HEK293 (cell line): ENCODE measurements at regions not wholly inside any gene's neighbourhood (a gene's known extent, or its start where the extent isn't known, plus 50 kb on each side); places are given as distances from the start of the nearest gene placed in this dataset.

Source experiments
- CTCF ChIA-PET: fragments of 350-600 bp; formaldehyde crosslinking; extraction: SDS; loops from one replicate; lab custom pipeline; 2021; ENCODE audit warnings: antibody characterized with exemption; lab: Yijun Ruan, JAX
- POLR2A ChIA-PET: fragments of 300-600 bp; formaldehyde crosslinking; extraction: SDS; loops from one replicate; lab custom pipeline; 2020; ENCODE audit warnings: antibody characterized with exemption, inconsistent platforms; lab: Yijun Ruan, JAX
- H3K27ac ChIP-seq: fragments of 200-500 bp; sonication (Bioruptor generic); 2 replicates; pipeline ENCODE4 v1.5.1; 2014; ENCODE audit warnings: low read depth, low read length, control low read depth, inconsistent platforms; ENCODE audit errors: extremely low read depth
- H3K36me3 ChIP-seq, 2 experiments: fragments of 200-500 bp in 1 of 2; sonication (Bioruptor generic) in 1 of 2; 1 replicate in 1 of 2; 2 replicates in 1 of 2; pipeline ENCODE4 v1.5.1; 2014 to 2017; ENCODE audit warnings: inconsistent platforms in 2 of 2, low read length in 2 of 2; ENCODE audit not compliant: control insufficient read depth in 2 of 2, insufficient read depth in 1 of 2
- H3K4me1 ChIP-seq: fragments of 200-500 bp; sonication (Bioruptor generic); 2 replicates; pipeline ENCODE4 v1.5.1; 2014; ENCODE audit warnings: mild to moderate bottlenecking, low read length, inconsistent platforms; ENCODE audit not compliant: control insufficient read depth, insufficient read depth
- H3K4me3 ChIP-seq: 2 replicates; pipeline ENCODE4 v1.5.1; 2011; ENCODE audit warnings: low read depth, mild to moderate bottlenecking, control low read depth, low read length, moderate library complexity
- H3K9me3 ChIP-seq: fragments of 200-500 bp; sonication (Bioruptor generic); 2 replicates; pipeline ENCODE4 v1.5.1; 2014; ENCODE audit warnings: low read depth, low read length, inconsistent platforms; ENCODE audit not compliant: control insufficient read depth, insufficient read depth
- EGR2 ChIP-seq: fragments of 450-650 bp; formaldehyde crosslinking; IDR thresholded peaks from 2 replicates; pipeline ENCODE4 v1.5.1; 2016; ENCODE audit warnings: low read depth, missing biosample characterization, missing genetic modification characterization
- GLI2 ChIP-seq: fragments of 450-650 bp; formaldehyde crosslinking; IDR thresholded peaks from 2 replicates; pipeline ENCODE4; 2017; ENCODE audit warnings: missing biosample characterization, missing genetic modification characterization, low read depth, borderline replicate concordance
- GLIS2 ChIP-seq: fragments of 450-650 bp; formaldehyde crosslinking; IDR thresholded peaks from 2 replicates; pipeline ENCODE4 v1.5.1; 2016; ENCODE audit warnings: missing biosample characterization, missing genetic modification characterization
- KLF16 ChIP-seq: fragments of 450-650 bp; formaldehyde crosslinking; IDR thresholded peaks from 2 replicates; pipeline ENCODE4 v1.5.1; 2017; ENCODE audit warnings: missing biosample characterization, missing genetic modification characterization
- PATZ1 ChIP-seq: fragments of 450-650 bp; formaldehyde crosslinking; IDR thresholded peaks from 2 replicates; pipeline ENCODE4 v1.5.1; 2016; ENCODE audit warnings: missing biosample characterization, missing genetic modification characterization
- TRIM28 ChIP-seq: IDR thresholded peaks from 2 replicates; pipeline ENCODE4 v1.6.1; 2011; ENCODE audit warnings: low read length, control low read depth, borderline replicate concordance
- WT1 ChIP-seq: fragments of 450-650 bp; formaldehyde crosslinking; IDR thresholded peaks from 2 replicates; pipeline ENCODE4 v1.5.1; 2016; ENCODE audit warnings: missing biosample characterization, missing genetic modification characterization
- ZBTB11 ChIP-seq: fragments of 450-650 bp; formaldehyde crosslinking; conservative IDR thresholded peaks from 2 replicates; pipeline ENCODE4 v1.5.1; 2016; ENCODE audit warnings: low read depth, missing biosample characterization, missing genetic modification characterization
- ZNF140 ChIP-seq: fragments of 450-650 bp; formaldehyde crosslinking; IDR thresholded peaks from 2 replicates; pipeline ENCODE4 v1.5.1; 2016; ENCODE audit warnings: missing biosample characterization, missing genetic modification characterization
- ZNF366 ChIP-seq: fragments of 450-650 bp; formaldehyde crosslinking; conservative IDR thresholded peaks from 2 replicates; pipeline ENCODE4 v1.5.1; 2016; ENCODE audit warnings: missing biosample characterization, missing genetic modification characterization
- ZNF423 ChIP-seq: fragments of 450-650 bp; formaldehyde crosslinking; IDR thresholded peaks from 2 replicates; pipeline ENCODE4 v1.5.1; 2016; ENCODE audit warnings: missing biosample characterization, missing genetic modification characterization
- ZNF544 ChIP-seq: fragments of 450-650 bp; formaldehyde crosslinking; IDR thresholded peaks from 2 replicates; pipeline ENCODE4 v1.5.0; 2017; ENCODE audit warnings: missing biosample characterization, missing genetic modification characterization
- ZNF596 ChIP-seq: fragments of 450-650 bp; IDR thresholded peaks from 2 replicates; pipeline ENCODE4 v1.5.0; 2018; ENCODE audit warnings: missing biosample characterization, mild to moderate bottlenecking, missing genetic modification characterization, moderate library complexity
- ZNF626 ChIP-seq: fragments of 450-650 bp; sonication (Bioruptor Pico); formaldehyde crosslinking; IDR thresholded peaks from 2 replicates; pipeline ENCODE4 v1.5.1; 2018; ENCODE audit warnings: missing biosample characterization, missing genetic modification characterization, inconsistent platforms
- ZNF664 ChIP-seq: fragments of 450-650 bp; formaldehyde crosslinking; IDR thresholded peaks from 2 replicates; pipeline ENCODE4 v1.5.1; 2016; ENCODE audit warnings: missing biosample characterization, missing genetic modification characterization
- ZNF792 ChIP-seq: fragments of 450-650 bp; formaldehyde crosslinking; IDR thresholded peaks from 2 replicates; pipeline ENCODE4 v1.5.1; 2016; ENCODE audit warnings: missing biosample characterization, missing genetic modification characterization
- ZSCAN5A ChIP-seq: fragments of 450-650 bp; formaldehyde crosslinking; IDR thresholded peaks from 2 replicates; pipeline ENCODE4 v1.5.1; 2016; ENCODE audit warnings: missing biosample characterization, missing genetic modification characterization
- TF ChIP-seq, protein P1 (sequence below): fragments of 450-650 bp; formaldehyde crosslinking; conservative IDR thresholded peaks from 2 replicates; pipeline ENCODE4 v1.5.1; 2016; ENCODE audit warnings: low read depth, missing biosample characterization, missing genetic modification characterization
- TF ChIP-seq, protein P2 (sequence below): fragments of 450-650 bp; formaldehyde crosslinking; IDR thresholded peaks from 2 replicates; pipeline ENCODE4 v1.5.1; 2016; ENCODE audit warnings: missing biosample characterization, missing genetic modification characterization
- TF ChIP-seq, protein P3 (sequence below): fragments of 450-650 bp; formaldehyde crosslinking; IDR thresholded peaks from 2 replicates; pipeline ENCODE4 v1.5.1; 2016; ENCODE audit warnings: missing biosample characterization, missing genetic modification characterization, low read depth

DNA sequence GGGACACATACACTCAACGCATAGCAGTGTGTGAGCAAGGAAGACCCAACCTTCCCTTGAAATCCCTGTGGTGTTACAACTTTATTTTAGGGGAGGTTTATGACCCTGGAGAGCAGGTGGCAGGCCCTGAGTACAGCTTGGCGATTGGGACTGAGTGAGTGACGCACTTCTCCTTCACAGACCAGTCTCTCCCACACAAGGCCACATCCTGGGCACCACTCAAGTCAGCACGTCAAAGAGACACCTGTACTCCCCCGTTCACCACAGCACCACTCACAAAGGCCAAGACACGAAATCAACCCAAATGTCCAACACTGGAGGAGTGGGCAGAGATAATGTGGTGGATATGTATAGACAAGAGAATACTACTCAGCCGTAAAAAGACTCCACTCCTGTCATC lies 57.0 kb upstream of the FRMD1 start:
- H3K4me3 ChIP-seq = no peak overlapping the region
- no peak overlapping the region for H3K27ac ChIP-seq
- TF ChIP-seq, protein P1, sequence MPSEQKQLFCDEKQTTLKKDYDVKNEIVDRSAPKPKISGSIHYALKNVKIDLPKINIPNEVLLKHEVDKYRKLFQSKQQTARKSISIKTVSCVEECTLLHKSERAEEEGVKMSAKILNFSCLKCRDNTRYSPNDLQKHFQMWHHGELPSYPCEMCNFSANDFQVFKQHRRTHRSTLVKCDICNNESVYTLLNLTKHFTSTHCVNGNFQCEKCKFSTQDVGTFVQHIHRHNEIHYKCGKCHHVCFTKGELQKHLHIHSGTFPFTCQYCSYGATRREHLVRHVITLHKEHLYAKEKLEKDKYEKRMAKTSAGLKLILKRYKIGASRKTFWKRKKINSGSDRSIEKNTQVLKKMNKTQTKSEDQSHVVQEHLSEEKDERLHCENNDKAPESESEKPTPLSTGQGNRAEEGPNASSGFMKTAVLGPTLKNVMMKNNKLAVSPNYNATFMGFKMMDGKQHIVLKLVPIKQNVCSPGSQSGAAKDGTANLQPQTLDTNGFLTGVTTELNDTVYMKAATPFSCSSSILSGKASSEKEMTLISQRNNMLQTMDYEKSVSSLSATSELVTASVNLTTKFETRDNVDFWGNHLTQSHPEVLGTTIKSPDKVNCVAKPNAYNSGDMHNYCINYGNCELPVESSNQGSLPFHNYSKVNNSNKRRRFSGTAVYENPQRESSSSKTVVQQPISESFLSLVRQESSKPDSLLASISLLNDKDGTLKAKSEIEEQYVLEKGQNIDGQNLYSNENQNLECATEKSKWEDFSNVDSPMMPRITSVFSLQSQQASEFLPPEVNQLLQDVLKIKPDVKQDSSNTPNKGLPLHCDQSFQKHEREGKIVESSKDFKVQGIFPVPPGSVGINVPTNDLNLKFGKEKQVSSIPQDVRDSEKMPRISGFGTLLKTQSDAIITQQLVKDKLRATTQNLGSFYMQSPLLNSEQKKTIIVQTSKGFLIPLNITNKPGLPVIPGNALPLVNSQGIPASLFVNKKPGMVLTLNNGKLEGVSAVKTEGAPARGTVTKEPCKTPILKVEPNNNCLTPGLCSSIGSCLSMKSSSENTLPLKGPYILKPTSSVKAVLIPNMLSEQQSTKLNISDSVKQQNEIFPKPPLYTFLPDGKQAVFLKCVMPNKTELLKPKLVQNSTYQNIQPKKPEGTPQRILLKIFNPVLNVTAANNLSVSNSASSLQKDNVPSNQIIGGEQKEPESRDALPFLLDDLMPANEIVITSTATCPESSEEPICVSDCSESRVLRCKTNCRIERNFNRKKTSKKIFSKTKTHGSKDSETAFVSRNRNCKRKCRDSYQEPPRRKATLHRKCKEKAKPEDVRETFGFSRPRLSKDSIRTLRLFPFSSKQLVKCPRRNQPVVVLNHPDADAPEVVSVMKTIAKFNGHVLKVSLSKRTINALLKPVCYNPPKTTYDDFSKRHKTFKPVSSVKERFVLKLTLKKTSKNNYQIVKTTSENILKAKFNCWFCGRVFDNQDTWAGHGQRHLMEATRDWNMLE (tag by site-specific recombination) = no peak
- no peak for TF ChIP-seq ZNF664
- TF ChIP-seq, protein P2, sequence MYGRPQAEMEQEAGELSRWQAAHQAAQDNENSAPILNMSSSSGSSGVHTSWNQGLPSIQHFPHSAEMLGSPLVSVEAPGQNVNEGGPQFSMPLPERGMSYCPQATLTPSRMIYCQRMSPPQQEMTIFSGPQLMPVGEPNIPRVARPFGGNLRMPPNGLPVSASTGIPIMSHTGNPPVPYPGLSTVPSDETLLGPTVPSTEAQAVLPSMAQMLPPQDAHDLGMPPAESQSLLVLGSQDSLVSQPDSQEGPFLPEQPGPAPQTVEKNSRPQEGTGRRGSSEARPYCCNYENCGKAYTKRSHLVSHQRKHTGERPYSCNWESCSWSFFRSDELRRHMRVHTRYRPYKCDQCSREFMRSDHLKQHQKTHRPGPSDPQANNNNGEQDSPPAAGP (tag by site-specific recombination) = no peak
- TF ChIP-seq ZNF626 (tag by site-specific recombination) = no peak
- TF ChIP-seq KLF16 (tag by site-specific recombination) = no peak
- TF ChIP-seq EGR2 (tag by site-specific recombination) = no peak
- TF ChIP-seq, protein P3, sequence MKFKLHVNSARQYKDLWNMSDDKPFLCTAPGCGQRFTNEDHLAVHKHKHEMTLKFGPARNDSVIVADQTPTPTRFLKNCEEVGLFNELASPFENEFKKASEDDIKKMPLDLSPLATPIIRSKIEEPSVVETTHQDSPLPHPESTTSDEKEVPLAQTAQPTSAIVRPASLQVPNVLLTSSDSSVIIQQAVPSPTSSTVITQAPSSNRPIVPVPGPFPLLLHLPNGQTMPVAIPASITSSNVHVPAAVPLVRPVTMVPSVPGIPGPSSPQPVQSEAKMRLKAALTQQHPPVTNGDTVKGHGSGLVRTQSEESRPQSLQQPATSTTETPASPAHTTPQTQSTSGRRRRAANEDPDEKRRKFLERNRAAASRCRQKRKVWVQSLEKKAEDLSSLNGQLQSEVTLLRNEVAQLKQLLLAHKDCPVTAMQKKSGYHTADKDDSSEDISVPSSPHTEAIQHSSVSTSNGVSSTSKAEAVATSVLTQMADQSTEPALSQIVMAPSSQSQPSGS (tag by site-specific recombination) = no peak
- TF ChIP-seq TRIM28 = no peak
- no peak for TF ChIP-seq ZNF792 (tag by site-specific recombination)
- no peak for TF ChIP-seq ZSCAN5A (tag by site-specific recombination)
- TF ChIP-seq ZNF596 (tag by site-specific recombination) = no peak
- TF ChIP-seq ZNF423 (tag by site-specific recombination) = no peak
- no peak for TF ChIP-seq ZNF140 (tag by site-specific recombination)
- TF ChIP-seq ZBTB11 = no peak
- no peak for TF ChIP-seq PATZ1
- no peak for TF ChIP-seq GLIS2
- TF ChIP-seq WT1 (tag by site-specific recombination) = no peak
- TF ChIP-seq ZNF544 = no peak
- no peak for TF ChIP-seq GLI2
- TF ChIP-seq ZNF366 = no peak
- CTCF ChIA-PET = interaction anchor here (0.7 kb wide), 1 partner anchor 53 kb away, joined by 4 read pairs; no protein-coding TSS in a partner anchor
- POLR2A ChIA-PET = no interaction called here
- no peaks in the 10 kb centered on the region for H3K9me3 ChIP-seq
- H3K4me1 ChIP-seq = no peaks in the 10 kb centered on the region
- H3K36me3 ChIP-seq = no peaks in the 10 kb centered on the region
